ENCODE measurements at regions not wholly inside any gene's neighbourhood (a gene's known extent, or its start where the extent isn't known, plus 50 kb on each side); places are given as distances from the start of the nearest gene placed in this dataset.
"Not testable (repeated sequence)": the region's sequence is repeated elsewhere in the genome, so short reads cannot be mapped to it uniquely, and the experiment has no call there.

DNA sequence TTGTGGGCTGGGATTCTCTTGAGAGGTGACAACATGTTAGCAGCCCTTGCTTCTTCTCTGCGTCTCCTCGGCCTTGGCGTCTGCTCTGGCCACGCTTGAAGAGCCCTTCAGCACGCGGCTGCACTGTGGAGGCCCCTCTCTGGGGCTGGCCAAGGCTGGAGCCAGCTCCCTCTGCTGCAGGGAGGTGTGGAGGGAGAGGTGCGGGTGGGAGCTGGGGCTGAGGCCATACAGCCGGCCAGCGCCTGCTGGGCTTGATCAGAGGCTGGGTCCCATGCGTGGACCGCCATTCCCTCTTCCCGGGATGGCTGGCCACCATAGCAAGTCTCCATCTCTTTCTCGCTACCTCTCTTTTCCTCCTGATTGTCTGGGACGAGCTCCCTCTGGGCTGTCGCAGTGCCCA is 539.0 kb downstream of the PCDH7 start:
- TF ChIP-seq CTCF (IDR thresholded peaks at IDR 0.05; ENCODE audit: low read depth, low read length) = no peak
- in situ Hi-C loops (cut with HindIII; ENCODE audit: low sequenced_read_pairs) = no loop called here
- no peak overlapping the region for H3K4me3 ChIP-seq (ENCODE audit: low read depth, low read length)
- no peak for DNase-seq (ENCODE audit: low read depth, low spot score)

- in situ Hi-C loops (cut with HindIII; ENCODE audit: low sequenced_read_pairs) = no loop called here
Observed at GRCh38 chr4:31261632-31262031, 541.5 kb downstream of the PCDH7 start.

DNA sequence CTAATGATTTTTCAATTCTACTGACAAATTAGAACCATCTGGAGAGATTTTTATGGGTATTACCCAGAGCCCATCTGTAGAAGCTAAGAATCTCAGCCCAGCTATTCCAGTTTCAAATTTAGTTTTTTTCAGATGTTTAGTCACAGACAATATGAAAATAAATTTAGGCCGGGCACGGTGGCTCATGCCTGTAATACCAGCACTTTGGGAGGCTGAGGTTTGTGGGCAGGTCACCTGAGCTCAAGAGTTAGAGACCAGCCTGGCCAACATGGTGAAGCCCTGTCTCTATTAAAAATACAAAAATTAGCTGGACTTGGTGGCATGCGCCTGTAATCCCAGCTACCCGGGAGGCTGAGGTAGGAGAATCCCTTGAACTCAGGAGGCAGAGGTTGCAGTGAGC is 545.9 kb downstream of the PCDH7 start:
- in situ Hi-C loops (cut with HindIII; ENCODE audit: low sequenced_read_pairs); H3K4me3 ChIP-seq (ENCODE audit: low read depth, low read length); DNase-seq (ENCODE audit: low read depth, low spot score): not testable (repeated sequence)

More at GRCh38 chr4:31261632-31262031, 541.5 kb downstream of the PCDH7 start:
- no peak overlapping the region for H3K4me3 ChIP-seq (ENCODE audit: low read depth, low read length)
- no peak for TF ChIP-seq CTCF (IDR thresholded peaks at IDR 0.05; ENCODE audit: low read depth, low read length)
- no peak for DNase-seq (ENCODE audit: low read depth, low spot score)

DNA sequence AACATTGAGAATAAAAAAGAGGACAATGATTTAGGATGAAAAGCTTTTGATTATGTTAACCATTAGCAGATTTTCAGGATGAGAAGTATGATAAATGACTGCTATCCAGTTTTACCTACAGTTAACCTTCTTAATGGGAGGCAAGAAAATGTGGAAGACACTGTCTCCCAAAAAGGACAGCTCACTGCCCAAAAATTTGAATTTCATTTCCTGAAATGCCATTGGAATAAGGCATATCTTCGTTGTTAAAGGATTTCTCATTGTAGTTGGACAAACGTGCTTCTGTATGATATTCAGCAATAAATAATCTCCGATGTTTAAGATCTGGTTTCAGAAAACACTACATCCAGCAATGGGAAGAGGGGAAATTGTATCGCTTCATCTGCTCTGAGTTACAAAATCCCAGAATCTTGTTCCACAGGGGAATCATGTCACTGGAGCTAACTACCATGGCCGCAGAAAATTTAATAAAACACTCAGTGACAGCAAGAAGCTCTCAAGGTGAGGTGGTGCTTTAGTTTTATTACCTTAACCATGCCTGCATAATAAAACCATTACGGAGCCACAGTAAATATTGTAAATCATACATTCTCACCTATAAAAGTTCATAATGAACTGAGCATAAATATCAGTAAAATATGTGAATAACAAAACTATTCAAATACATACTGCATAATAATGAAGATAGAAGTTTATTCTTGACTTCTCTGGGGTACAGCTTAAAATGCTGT is 552.3 kb downstream of the PCDH7 start:
- in situ Hi-C loops (cut with HindIII; ENCODE audit: low sequenced_read_pairs) = no loop called here
- no peak for TF ChIP-seq CTCF (IDR thresholded peaks at IDR 0.05; ENCODE audit: low read depth, low read length)
- H3K4me3 ChIP-seq (ENCODE audit: low read depth, low read length) = no peak overlapping the region
- no peak for DNase-seq (ENCODE audit: low read depth, low spot score)

DNA sequence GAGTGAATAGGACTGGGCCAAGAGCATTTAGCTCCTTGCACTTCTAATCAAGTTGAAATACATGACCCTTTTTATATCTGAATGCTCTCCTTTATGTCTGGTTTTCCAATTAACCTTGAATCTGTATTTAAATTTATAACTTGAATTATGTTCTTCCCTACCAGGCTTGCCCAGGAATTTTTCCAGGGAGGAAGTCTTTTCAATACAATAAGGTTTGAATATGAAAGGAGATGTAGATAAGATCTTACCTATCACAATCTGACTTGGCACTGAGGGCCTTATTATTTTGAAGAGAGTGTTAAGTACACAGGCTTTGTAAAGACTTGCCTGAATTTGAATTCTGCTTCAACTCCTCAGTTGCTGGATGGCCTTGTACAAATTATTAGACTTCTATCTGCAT is 555.7 kb downstream of the PCDH7 start:
- no peak overlapping the region for H3K4me3 ChIP-seq (ENCODE audit: low read depth, low read length)
- no peak for DNase-seq (ENCODE audit: low read depth, low spot score)
- no peak for TF ChIP-seq CTCF (IDR thresholded peaks at IDR 0.05; ENCODE audit: low read depth, low read length)
- in situ Hi-C loops (cut with HindIII; ENCODE audit: low sequenced_read_pairs) = no loop called here

- no peak for TF ChIP-seq CTCF (IDR thresholded peaks at IDR 0.05; ENCODE audit: low read depth, low read length)
- no peak for DNase-seq (ENCODE audit: low read depth, low spot score)
- H3K4me3 ChIP-seq (ENCODE audit: low read depth, low read length) = no peak overlapping the region
- in situ Hi-C loops (cut with HindIII; ENCODE audit: low sequenced_read_pairs) = no loop called here
Observed at GRCh38 chr4:31283679-31284078, 563.5 kb downstream of the PCDH7 start.

GRCh38 chr4:31290836-31291235 is 570.7 kb downstream of the PCDH7 start:
- no peak overlapping the region for H3K4me3 ChIP-seq (ENCODE audit: low read depth, low read length)
- in situ Hi-C loops (cut with HindIII; ENCODE audit: low sequenced_read_pairs) = no loop called here
- DNase-seq (ENCODE audit: low read depth, low spot score) = no peak
- TF ChIP-seq CTCF (IDR thresholded peaks at IDR 0.05; ENCODE audit: low read depth, low read length) = no peak

Data from astrocyte of the spinal cord (primary cell).